HEK293 (cell line): ENCODE measurements at regions not wholly inside any gene's neighbourhood (a gene's known extent, or its start where the extent isn't known, plus 50 kb on each side); places are given as distances from the start of the nearest gene placed in this dataset.
"Not testable (repeated sequence)": the region's sequence is repeated elsewhere in the genome, so short reads cannot be mapped to it uniquely, and the experiment has no call there.

Experiments used
- CTCF ChIA-PET: fragments of 350-600 bp; formaldehyde crosslinking; extraction: SDS; loops from one replicate; lab custom pipeline; 2021; ENCODE audit warnings: antibody characterized with exemption; lab: Yijun Ruan, JAX
- POLR2A ChIA-PET: fragments of 300-600 bp; formaldehyde crosslinking; extraction: SDS; loops from one replicate; lab custom pipeline; 2020; ENCODE audit warnings: antibody characterized with exemption, inconsistent platforms; lab: Yijun Ruan, JAX
- H3K27ac ChIP-seq: fragments of 200-500 bp; sonication (Bioruptor generic); 2 replicates; pipeline ENCODE4 v1.5.1; 2014; ENCODE audit warnings: low read depth, low read length, control low read depth, inconsistent platforms; ENCODE audit errors: extremely low read depth
- H3K36me3 ChIP-seq, 2 experiments: fragments of 200-500 bp in 1 of 2; sonication (Bioruptor generic) in 1 of 2; 1 replicate in 1 of 2; 2 replicates in 1 of 2; pipeline ENCODE4 v1.5.1; 2014 to 2017; ENCODE audit warnings: inconsistent platforms in 2 of 2, low read length in 2 of 2; ENCODE audit not compliant: control insufficient read depth in 2 of 2, insufficient read depth in 1 of 2
- H3K4me1 ChIP-seq: fragments of 200-500 bp; sonication (Bioruptor generic); 2 replicates; pipeline ENCODE4 v1.5.1; 2014; ENCODE audit warnings: mild to moderate bottlenecking, low read length, inconsistent platforms; ENCODE audit not compliant: control insufficient read depth, insufficient read depth
- H3K4me3 ChIP-seq: 2 replicates; pipeline ENCODE4 v1.5.1; 2011; ENCODE audit warnings: low read depth, mild to moderate bottlenecking, control low read depth, low read length, moderate library complexity
- H3K9me3 ChIP-seq: fragments of 200-500 bp; sonication (Bioruptor generic); 2 replicates; pipeline ENCODE4 v1.5.1; 2014; ENCODE audit warnings: low read depth, low read length, inconsistent platforms; ENCODE audit not compliant: control insufficient read depth, insufficient read depth
- GLI2 ChIP-seq: fragments of 450-650 bp; formaldehyde crosslinking; IDR thresholded peaks from 2 replicates; pipeline ENCODE4; 2017; ENCODE audit warnings: missing biosample characterization, missing genetic modification characterization, low read depth, borderline replicate concordance
- KLF17 ChIP-seq: fragments of 450-650 bp; formaldehyde crosslinking; IDR thresholded peaks from 2 replicates; pipeline ENCODE4 v1.5.1; 2016; ENCODE audit warnings: missing biosample characterization, missing genetic modification characterization
- TSHZ1 ChIP-seq: fragments of 450-650 bp; formaldehyde crosslinking; IDR thresholded peaks from 2 replicates; pipeline ENCODE4 v1.5.1; 2016; ENCODE audit warnings: missing biosample characterization, missing genetic modification characterization, borderline replicate concordance
- YY1 ChIP-seq: fragments of 450-650 bp; formaldehyde crosslinking; IDR thresholded peaks from 2 replicates; pipeline ENCODE4 v1.5.1; 2018; ENCODE audit warnings: missing biosample characterization, missing genetic modification characterization
- ZBTB26 ChIP-seq: fragments of 450-650 bp; formaldehyde crosslinking; optimal IDR thresholded peaks from 2 replicates; pipeline ENCODE3; 2016; ENCODE audit warnings: missing biosample characterization, mild to moderate bottlenecking, missing genetic modification characterization
- ZNF121 ChIP-seq: fragments of 450-650 bp; formaldehyde crosslinking; IDR thresholded peaks from 2 replicates; pipeline ENCODE4 v1.5.1; 2016; ENCODE audit warnings: missing biosample characterization, missing genetic modification characterization
- ZNF580 ChIP-seq: fragments of 450-650 bp; formaldehyde crosslinking; IDR thresholded peaks from 2 replicates; pipeline ENCODE4 v1.5.1; 2016; ENCODE audit warnings: missing biosample characterization, missing genetic modification characterization
- ZNF670 ChIP-seq: fragments of 450-650 bp; formaldehyde crosslinking; IDR thresholded peaks from 2 replicates; pipeline ENCODE4 v1.5.1; 2016; ENCODE audit warnings: missing biosample characterization, missing genetic modification characterization, low read depth
- ZNF707 ChIP-seq: fragments of 450-650 bp; formaldehyde crosslinking; IDR thresholded peaks from 2 replicates; pipeline ENCODE4 v1.5.1; 2016; ENCODE audit warnings: missing biosample characterization, missing genetic modification characterization
- ZSCAN16 ChIP-seq: fragments of 450-650 bp; formaldehyde crosslinking; IDR thresholded peaks from 2 replicates; pipeline ENCODE4 v1.5.1; 2016; ENCODE audit warnings: missing biosample characterization, missing genetic modification characterization
- ZSCAN5A ChIP-seq: fragments of 450-650 bp; formaldehyde crosslinking; IDR thresholded peaks from 2 replicates; pipeline ENCODE4 v1.5.1; 2016; ENCODE audit warnings: missing biosample characterization, missing genetic modification characterization

GRCh38 chr2:12467303-12467702 lies 249.4 kb upstream of the TRIB2 start (continued):
- no peak for TF ChIP-seq TSHZ1 (tag by site-specific recombination)
- TF ChIP-seq ZNF707 (tag by site-specific recombination): no peak
- no peak for TF ChIP-seq ZBTB26 (tag by site-specific recombination)
- TF ChIP-seq ZNF121 (tag by site-specific recombination): no peak
- no peak for TF ChIP-seq GLI2
- TF ChIP-seq ZSCAN16 (tag by site-specific recombination): no peak
- no peak for TF ChIP-seq YY1 (tag by site-specific recombination)
- no peak for TF ChIP-seq KLF17 (tag by site-specific recombination)
- TF ChIP-seq ZSCAN5A: no peak
- TF ChIP-seq ZNF670 (tag by site-specific recombination): no peak
- TF ChIP-seq, all 188 proteins: peak for 0

GRCh38 chr2:12469141-12469561 lies 247.6 kb upstream of the TRIB2 start:
- POLR2A ChIA-PET: no interaction called here
- H3K9me3 ChIP-seq: no peaks in the 10 kb centered on the region
- CTCF ChIA-PET: no interaction called here
- H3K4me3 ChIP-seq: no peak overlapping the region
- H3K27ac ChIP-seq: no peak overlapping the region
- no peak for TF ChIP-seq ZNF580
- H3K36me3 ChIP-seq: no peaks in the 10 kb centered on the region
- no peaks in the 10 kb centered on the region for H3K4me1 ChIP-seq

GRCh38 chr2:12472265-12472664 lies 244.5 kb upstream of the TRIB2 start:
- POLR2A ChIA-PET: interaction anchor here (0.7 kb wide), 1 partner anchor 245 kb away, joined by 3 read pairs; no protein-coding TSS in a partner anchor
- CTCF ChIA-PET: not testable (repeated sequence)

More at GRCh38 chr2:12472265-12472664, 244.5 kb upstream of the TRIB2 start:
- not testable (repeated sequence) for H3K27ac ChIP-seq, H3K9me3 ChIP-seq, H3K36me3 ChIP-seq, H3K4me1 ChIP-seq, H3K4me3 ChIP-seq
